ENCODE measurements at regions not wholly inside any gene's neighbourhood (a gene's known extent, or its start where the extent isn't known, plus 50 kb on each side); places are given as distances from the start of the nearest gene placed in this dataset.

- ChIA-PET CTCF (no interaction called here), RAD21 (ENCODE audit: low non-redundant PET in 1 of 2, low total read pairs in 2 of 2, uncharacterized antibody in 2 of 2, unreplicated experiment in 2 of 2) (no interaction called here), POLR2A (no interaction called here)
- Histone ChIP-seq H3K27ac (ENCODE audit: low read depth, low read length) (no peak overlapping the region), H3K27me3 (ENCODE audit: insufficient read depth, low read length) (no peaks in the 10 kb centered on the region), H3K4me1 (ENCODE audit: control insufficient read depth in 1 of 2, insufficient read depth in 2 of 2, low read length in 2 of 2) (no peaks in the 10 kb centered on the region), H3K9ac (ENCODE audit: low read length) (no peak overlapping the region), H2AFZ (ENCODE audit: low read depth, low read length, poor library complexity, severe bottlenecking) (no peak overlapping the region), H4K20me1 (ENCODE audit: insufficient read depth) (no peaks in the 10 kb centered on the region), H3K79me2 (ENCODE audit: insufficient read depth, low read length) (no peaks in the 10 kb centered on the region), H3K36me3 (ENCODE audit: control insufficient read depth in 1 of 2, insufficient read depth in 2 of 2, low read length in 2 of 2) (no peaks in the 10 kb centered on the region), H3K9me3 (ENCODE audit: control insufficient read depth in 1 of 2, insufficient read depth in 1 of 2, low read depth in 1 of 2, low read length in 2 of 2) (no peaks in the 10 kb centered on the region), H3K9me2 (ENCODE audit: insufficient read depth) (no peaks in the 10 kb centered on the region), H3K4me2 (ENCODE audit: low read length) (no peak overlapping the region), H3K4me3 (replicated peaks in 1 of 2; ENCODE audit: low read depth in 1 of 2, low read length in 2 of 2) (no peak overlapping the region)
- TF ChIP-seq ZNF274 (IDR thresholded peaks at IDR 0.05; ENCODE audit: low read depth, low read length) (no peak), FOSL1 (IDR thresholded peaks at IDR 0.05; ENCODE audit: low read depth) (no peak), SIN3A (IDR thresholded peaks at IDR 0.05; ENCODE audit: low read depth) (no peak), ZBTB33 (IDR thresholded peaks at IDR 0.05; ENCODE audit: extremely low read depth, insufficient replicate concordance, low read length) (no peak), CBX3 (IDR thresholded peaks at IDR 0.05; ENCODE audit: low read depth) (no peak), TCF7L2 (IDR thresholded peaks at IDR 0.05; ENCODE audit: borderline replicate concordance, extremely low read depth, insufficient read depth, insufficient read length) (no peak), POLR2A (IDR thresholded peaks at IDR 0.05; ENCODE audit: borderline replicate concordance, extremely low read depth, insufficient read depth, insufficient read length) (no peak), CEBPB (IDR thresholded peaks at IDR 0.05; ENCODE audit: low read depth) (no peak), ZFX (IDR thresholded peaks at IDR 0.05) (no peak), MAX (IDR thresholded peaks at IDR 0.05) (no peak), EZH2phosphoT487 (IDR thresholded peaks at IDR 0.05; ENCODE audit: borderline replicate concordance) (no peak), CTCF (IDR thresholded peaks at IDR 0.05 in 2 of 3, conservative IDR thresholded peaks at IDR 0.05 in 1 of 3; ENCODE audit: borderline replicate concordance in 1 of 3, insufficient read depth in 1 of 3, low read depth in 2 of 3, low read length in 2 of 3) (no peak), YY1 (IDR thresholded peaks at IDR 0.05; ENCODE audit: extremely low read depth, insufficient replicate concordance, low read depth, low read length) (no peak), SRF (IDR thresholded peaks at IDR 0.05; ENCODE audit: low read depth) (no peak), ATF3 (IDR thresholded peaks at IDR 0.05) (no peak), POLR2AphosphoS5 (IDR thresholded peaks at IDR 0.05; ENCODE audit: low read depth, low read length) (no peak), REST (IDR thresholded peaks at IDR 0.05; ENCODE audit: low read depth) (no peak), JUND (IDR thresholded peaks at IDR 0.05) (no peak), RAD21 (IDR thresholded peaks at IDR 0.05; ENCODE audit: low read depth) (no peak)
- intact Hi-C loops (cut with micrococcal nuclease) = no loop called here
- DNase-seq (ENCODE audit: low read depth, low spot score) (no peak), ATAC-seq (no peak)
- no TSS peak for BruUV-seq (replicated peaks)
Measured at GRCh38 chr15:93139436-93139835, 50.4 kb upstream of the RGMA start.
